CD4-positive, alpha-beta memory T cell (primary cell): ENCODE measurements at regions not wholly inside any gene's neighbourhood (a gene's known extent, or its start where the extent isn't known, plus 50 kb on each side); places are given as distances from the start of the nearest gene placed in this dataset.

ENCODE experiments used
- CTCF ChIA-PET: fragments of 350-600 bp; sonication (Branson Sonifier 250); formaldehyde crosslinking; loops from one replicate; lab custom pipeline; 2021; ENCODE audit warnings: inconsistent platforms; ENCODE audit not compliant: partially characterized antibody; lab: Charles Lee
- POLR2A ChIA-PET: fragments of 350-600 bp; sonication (Branson Sonifier 250); formaldehyde crosslinking; loops from one replicate; lab custom pipeline; 2021; ENCODE audit not compliant: partially characterized antibody; lab: Charles Lee
- DNase-seq, 5 donors: peaks; one replicate each; pipeline versions ENCODE4 v3.0.0 to v3.0.0-alpha.2; 2020 to 2022; ENCODE audit warnings: mixed read lengths in 1 of 5
- H3K27ac ChIP-seq: one replicate; pipeline ENCODE4 v1.7.0; 2013; ENCODE audit warnings: low read depth, low read length
- H3K27me3 ChIP-seq: 2 replicates; pipeline ENCODE4 v1.7.0; 2013; ENCODE audit warnings: mild to moderate bottlenecking, low read length, moderate library complexity; ENCODE audit not compliant: insufficient read depth
- H3K36me3 ChIP-seq: 2 replicates; pipeline ENCODE4 v1.7.0; 2013; ENCODE audit warnings: mild to moderate bottlenecking, low read length, moderate library complexity; ENCODE audit not compliant: insufficient read depth
- H3K4me1 ChIP-seq: 2 replicates; pipeline ENCODE4 v1.7.0; 2013; ENCODE audit warnings: mild to moderate bottlenecking, low read length, moderate library complexity; ENCODE audit not compliant: insufficient read depth
- H3K4me3 ChIP-seq, 2 donors: one replicate each; pipeline ENCODE4 v1.7.0; 2013; ENCODE audit warnings: low read length in 2 of 2, mild to moderate bottlenecking in 1 of 2
- H3K9me3 ChIP-seq, 2 donors: one replicate each; pipeline ENCODE4 v1.7.0; 2013; ENCODE audit warnings: low read length in 2 of 2, control low read depth in 1 of 2; ENCODE audit not compliant: control insufficient read depth in 1 of 2
- H3K27ac Mint-ChIP-seq, 7 donors: one replicate each; pipeline ENCODE4 v1.8.0; 2020 to 2021; ENCODE audit warnings: mixed read lengths in 7 of 7, mild to moderate bottlenecking in 6 of 7, inconsistent platforms in 3 of 7, moderate library complexity in 3 of 7
- H3K27me3 Mint-ChIP-seq, 2 donors: one replicate each; pipeline ENCODE4 v1.8.0; 2020 to 2021; ENCODE audit warnings: mixed read lengths in 2 of 2
- H3K36me3 Mint-ChIP-seq, 2 donors: one replicate each; pipeline ENCODE4 v1.8.0; 2020 to 2021; ENCODE audit warnings: mixed read lengths in 2 of 2, inconsistent platforms in 1 of 2, mild to moderate bottlenecking in 1 of 2
- H3K4me1 Mint-ChIP-seq, 4 donors: one replicate each; pipeline ENCODE4 v1.8.0; 2020 to 2021; ENCODE audit warnings: mixed read lengths in 4 of 4, mild to moderate bottlenecking in 1 of 4
- H3K4me3 Mint-ChIP-seq, 8 donors: one replicate each; pipeline ENCODE4 v1.8.0; 2020 to 2021; ENCODE audit warnings: mixed read lengths in 8 of 8, mild to moderate bottlenecking in 7 of 8, moderate library complexity in 6 of 8, inconsistent platforms in 3 of 8
- H3K9me3 Mint-ChIP-seq, 8 donors: one replicate each; pipeline ENCODE4 v1.8.0; 2020 to 2021; ENCODE audit warnings: mixed read lengths in 8 of 8, mild to moderate bottlenecking in 5 of 8, inconsistent platforms in 3 of 8, moderate library complexity in 1 of 8
- intact Hi-C: fragments of 100-400 bp; cut with micrococcal nuclease; formaldehyde crosslinking; loops from one replicate; pipeline ENCODE4 v1.15.1; 2023

DNA sequence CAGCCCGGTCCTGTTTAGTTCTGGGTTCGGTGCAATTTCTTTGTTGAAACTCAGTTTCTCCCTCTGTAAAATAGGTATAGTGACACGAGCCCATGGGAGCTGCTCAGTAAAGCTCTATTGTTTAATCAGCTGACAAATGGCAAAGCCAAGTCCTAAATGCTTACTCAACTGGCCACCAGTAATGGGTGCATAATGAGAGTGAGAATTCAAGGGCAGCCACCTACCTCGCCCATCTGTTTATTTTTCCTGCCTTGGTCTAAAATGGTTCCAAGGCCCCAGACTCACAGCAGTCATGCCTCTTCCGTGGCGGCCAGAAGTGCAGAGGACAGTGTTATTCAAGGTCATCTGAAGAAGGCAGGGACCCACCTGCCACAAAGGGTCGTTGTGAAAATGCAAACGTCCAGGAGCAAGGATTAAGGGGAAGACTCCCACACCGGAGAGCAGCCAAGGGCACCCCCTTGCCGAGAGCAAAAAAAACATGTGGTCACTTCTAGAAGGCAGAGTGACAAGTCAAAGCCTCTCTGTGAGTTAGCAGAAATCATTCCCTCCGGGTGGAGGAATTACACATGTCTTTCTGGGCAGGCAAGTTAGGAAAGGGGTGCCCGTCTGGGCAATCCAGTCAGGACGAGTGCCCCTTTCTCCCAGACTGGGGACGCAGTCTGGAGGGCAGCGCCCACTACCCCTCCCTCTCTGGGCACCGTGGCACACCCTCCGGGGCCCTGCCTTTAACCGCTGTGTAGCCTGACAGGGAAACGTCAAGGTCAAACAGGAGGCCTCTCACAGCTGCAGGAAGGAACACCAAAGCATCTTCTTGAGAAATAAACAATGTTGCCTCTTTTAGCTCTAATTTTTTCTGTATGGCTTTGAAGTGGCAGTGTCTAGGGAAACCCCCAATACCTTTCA lies 186.2 kb downstream of the FOXO1 start:
- no peaks in the 10 kb centered on the region for H3K36me3 ChIP-seq
- H3K4me3 Mint-ChIP-seq: peak overlapping the region in 4 of 8 donors; percentile 17 to 54 (median 30)
- no peaks in the 10 kb centered on the region for H3K9me3 Mint-ChIP-seq
- H3K27me3 Mint-ChIP-seq: no peaks in the 10 kb centered on the region
- H3K9me3 ChIP-seq: no peaks in the 10 kb centered on the region
- H3K36me3 Mint-ChIP-seq: no peaks in the 10 kb centered on the region
- no peak for DNase-seq
- ChIA-PET POLR2A (interaction anchor here (1.2 kb wide), 2 partner anchors 15 to 36 kb away, joined by 3 to 4 read pairs; no protein-coding TSS in a partner anchor), CTCF (interaction anchor here (1.5 kb wide), 1 partner anchor 203 kb away, joined by 4 read pairs; no protein-coding TSS in a partner anchor)
- peaks cover 35 to 61% (median 47%) of the 10 kb centered on the region in 4 donors for H3K4me1 Mint-ChIP-seq
- H3K27me3 ChIP-seq: no peaks in the 10 kb centered on the region
- H3K27ac ChIP-seq: no peak overlapping the region
- peaks cover 48% of the 10 kb centered on the region for H3K4me1 ChIP-seq
- intact Hi-C loops: no loop called here
- peak overlapping the region; percentile 10 to 96 (median 83) for H3K27ac Mint-ChIP-seq
- H3K4me3 ChIP-seq: no peak overlapping the region

DNA sequence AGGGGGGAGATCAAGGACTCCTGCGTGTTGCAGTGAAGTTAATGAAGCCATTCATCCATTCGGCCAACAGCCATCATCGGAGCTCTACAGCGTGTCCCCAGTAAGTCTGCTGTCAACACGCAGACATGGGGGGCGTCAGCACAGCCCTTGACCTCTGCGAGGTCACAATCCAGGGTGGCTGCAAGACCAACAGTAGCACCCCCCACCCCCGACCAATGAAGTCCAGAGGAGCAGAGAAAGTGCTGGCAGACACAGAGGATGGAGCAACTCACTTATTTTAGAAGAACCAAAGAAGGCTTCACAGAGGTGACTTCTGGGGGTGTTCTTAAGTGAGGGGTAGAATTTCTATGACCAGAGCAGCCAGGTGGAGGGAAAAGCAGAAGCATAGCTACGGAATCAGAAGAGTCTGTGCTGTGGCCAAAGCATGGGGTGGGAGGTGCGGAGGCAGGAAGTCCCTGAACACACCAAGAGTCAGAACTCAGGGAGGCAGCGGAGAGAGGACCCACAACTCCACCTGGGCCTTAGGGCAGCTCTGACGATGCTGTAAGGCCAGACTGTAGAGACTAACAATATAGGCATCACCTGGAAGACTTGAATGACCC lies 185.4 kb downstream of the FOXO1 start:
- ChIA-PET POLR2A (interaction anchor here (1.2 kb wide), 2 partner anchors 14 to 37 kb away, joined by 3 to 4 read pairs; no protein-coding TSS in a partner anchor), CTCF (interaction anchor here (1.5 kb wide), 1 partner anchor 202 kb away, joined by 4 read pairs; no protein-coding TSS in a partner anchor)
- H3K27ac ChIP-seq: no peak overlapping the region
- H3K4me3 Mint-ChIP-seq: peak overlapping the region in 5 of 8 donors; percentile 17 to 54 (median 37)
- no peaks in the 10 kb centered on the region for H3K36me3 ChIP-seq
- DNase-seq: no peak
- H3K27me3 Mint-ChIP-seq: no peaks in the 10 kb centered on the region
- intact Hi-C loops: no loop called here
- no peak overlapping the region for H3K4me3 ChIP-seq
- H3K4me1 ChIP-seq: peaks cover 52% of the 10 kb centered on the region
- H3K9me3 ChIP-seq: no peaks in the 10 kb centered on the region
- H3K4me1 Mint-ChIP-seq: peaks cover 33 to 63% (median 52%) of the 10 kb centered on the region in 4 donors
- no peaks in the 10 kb centered on the region for H3K27me3 ChIP-seq
- H3K9me3 Mint-ChIP-seq: no peaks in the 10 kb centered on the region
- H3K36me3 Mint-ChIP-seq: no peaks in the 10 kb centered on the region
- peak overlapping the region; percentile 10 to 96 (median 83) for H3K27ac Mint-ChIP-seq

DNA sequence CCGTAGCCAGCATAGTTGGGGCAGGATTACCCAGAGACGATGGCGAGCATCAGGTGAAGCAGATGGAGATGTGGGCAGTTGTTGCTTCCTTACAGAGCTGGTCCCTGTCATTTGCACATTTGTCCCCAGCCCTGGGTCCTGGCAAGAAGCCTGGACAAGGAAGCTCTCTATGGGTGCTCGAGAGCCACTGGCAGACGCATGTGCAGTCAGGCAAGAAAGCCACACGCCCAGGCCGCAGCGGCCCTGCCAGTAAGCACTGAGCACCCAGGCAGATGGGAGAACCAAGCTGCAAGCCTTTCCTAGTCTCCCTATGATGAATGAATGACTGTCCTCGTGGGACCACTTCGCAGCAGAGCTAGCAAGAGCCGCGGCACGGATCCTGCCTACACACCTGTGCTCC lies 182.8 kb downstream of the FOXO1 start:
- peak overlapping the region; percentile 68 for H3K27ac ChIP-seq
- H3K4me1 Mint-ChIP-seq: peaks cover 43 to 83% (median 69%) of the 10 kb centered on the region in 4 donors
- POLR2A ChIA-PET: interaction anchor here (0.9 to 4.9 kb wide), 9 partner anchors 11 to 293 kb away, joined by 3 to 70 read pairs (median 5); partner anchors contain the start of gene FOXO1

DNA sequence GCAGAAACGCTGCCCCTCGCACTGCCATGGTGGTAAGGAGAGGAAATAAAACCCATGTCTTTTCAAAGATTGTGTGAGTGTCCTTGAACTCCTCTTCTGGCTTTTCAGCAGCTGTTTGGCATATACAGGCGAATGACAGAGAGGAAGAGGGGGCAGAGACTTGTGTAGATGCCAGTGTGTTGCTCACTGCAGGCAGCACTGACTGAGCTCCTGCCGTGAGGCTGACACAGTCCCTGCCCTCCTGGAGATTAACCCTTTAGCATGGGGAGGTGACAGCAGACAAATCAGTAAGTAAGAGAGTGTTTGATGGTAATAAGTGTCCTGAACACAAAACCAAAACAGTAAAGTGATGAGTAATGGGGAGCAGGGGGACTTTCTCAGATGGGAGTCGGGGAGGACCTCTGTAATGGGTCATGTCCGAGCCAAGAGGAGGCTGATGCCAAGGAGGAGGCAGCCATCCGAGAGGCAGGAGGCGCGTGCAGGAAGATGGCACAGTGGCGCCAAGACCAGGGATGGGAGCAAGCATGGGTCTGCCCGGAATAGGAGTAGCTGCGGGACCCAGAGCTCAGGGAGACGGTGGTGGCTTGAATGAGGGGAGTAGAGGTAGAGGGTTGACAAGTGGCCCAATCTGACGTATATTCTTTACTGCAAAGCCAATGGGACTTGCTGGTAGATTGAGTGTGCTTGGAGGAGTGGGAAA lies 182.2 kb downstream of the FOXO1 start:
- peaks cover 44 to 90% (median 75%) of the 10 kb centered on the region in 4 donors for H3K4me1 Mint-ChIP-seq
- Histone ChIP-seq H3K4me3 (no peak overlapping the region), H3K4me1 (peaks cover 79% of the 10 kb centered on the region)

More for the DNA sequence above, 182.8 kb downstream of the FOXO1 start:
- CTCF ChIA-PET: interaction anchor here (1.8 to 3.4 kb wide), 2 partner anchors 44 to 415 kb away, joined by 4 to 15 read pairs; no protein-coding TSS in a partner anchor
- Histone ChIP-seq H3K36me3 (no peaks in the 10 kb centered on the region), H3K27me3 (no peaks in the 10 kb centered on the region), H3K9me3 (no peaks in the 10 kb centered on the region), H3K4me1 (peaks cover 72% of the 10 kb centered on the region), H3K4me3 (no peak overlapping the region)
- DNase-seq: no peak
- Mint-ChIP-seq H3K9me3 (peaks cover 0 to 2% (median 0%) of the 10 kb centered on the region in 8 donors), H3K27ac (peak overlapping the region; percentile 89 to 99 (median 98)), H3K36me3 (no peaks in the 10 kb centered on the region), H3K4me3 (peak overlapping the region in 6 of 8 donors; percentile 9 to 93 (median 80)), H3K27me3 (no peaks in the 10 kb centered on the region)
- intact Hi-C loops: no loop called here

DNA sequence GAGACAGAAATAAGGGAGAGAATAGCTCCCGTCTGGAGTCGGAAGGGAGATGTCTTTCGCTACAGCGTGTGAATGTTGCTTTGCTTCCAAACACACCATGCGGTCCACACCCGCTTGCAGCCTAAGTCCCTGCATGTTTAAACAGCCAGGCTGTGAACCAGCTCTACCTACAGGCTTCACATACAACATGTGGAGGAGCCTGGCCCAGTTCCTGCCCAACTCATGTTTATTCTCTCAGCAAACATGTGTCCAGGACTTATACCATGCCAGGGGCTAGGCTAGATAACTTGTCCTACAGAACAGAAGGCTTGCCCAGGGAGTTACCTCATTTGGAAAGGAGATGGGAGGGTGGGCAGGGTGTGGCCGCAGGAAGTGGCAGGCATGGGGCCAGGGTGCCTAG lies 181.5 kb downstream of the FOXO1 start:
- H3K27ac Mint-ChIP-seq: peak overlapping the region; percentile 89 to 99 (median 98)
- intact Hi-C loops: loop anchor here (1.0 to 5.0 kb wide), 13 partner anchors 10 to 708 kb away; no protein-coding TSS in a partner anchor
- DNase-seq: peak in 2 of 5 donors; percentile 11 to 17
- peaks cover 0 to 2% (median 0%) of the 10 kb centered on the region in 8 donors for H3K9me3 Mint-ChIP-seq
- peaks cover 51 to 96% (median 82%) of the 10 kb centered on the region in 4 donors for H3K4me1 Mint-ChIP-seq
- peaks cover 86% of the 10 kb centered on the region for H3K4me1 ChIP-seq
- POLR2A ChIA-PET: interaction anchor here (0.6 to 4.9 kb wide), 15 partner anchors 10 to 732 kb away, joined by 3 to 70 read pairs (median 4); partner anchors contain the start of gene FOXO1
- H3K4me3 ChIP-seq: no peak overlapping the region
- no peaks in the 10 kb centered on the region for H3K36me3 Mint-ChIP-seq
- peak overlapping the region; percentile 68 for H3K27ac ChIP-seq
- no peaks in the 10 kb centered on the region for H3K27me3 ChIP-seq
- no peaks in the 10 kb centered on the region for H3K36me3 ChIP-seq
- peak overlapping the region; percentile 14 to 93 (median 66) for H3K4me3 Mint-ChIP-seq
- H3K9me3 ChIP-seq: no peaks in the 10 kb centered on the region
- no peaks in the 10 kb centered on the region for H3K27me3 Mint-ChIP-seq
- CTCF ChIA-PET: interaction anchor here (0.9 to 3.4 kb wide), 2 partner anchors 185 to 416 kb away, joined by 3 to 15 read pairs; no protein-coding TSS in a partner anchor

More for the DNA sequence above, 182.2 kb downstream of the FOXO1 start:
- intact Hi-C loops: loop anchor here (2.0 kb wide), 2 partner anchors 23 to 45 kb away; no protein-coding TSS in a partner anchor
- peak overlapping the region; percentile 14 to 93 (median 76) for H3K4me3 Mint-ChIP-seq
- no peaks in the 10 kb centered on the region for H3K36me3 ChIP-seq
- H3K27me3 ChIP-seq: no peaks in the 10 kb centered on the region
- H3K27ac Mint-ChIP-seq: peak overlapping the region; percentile 89 to 99 (median 98)
- no peaks in the 10 kb centered on the region for H3K36me3 Mint-ChIP-seq
- CTCF ChIA-PET: interaction anchor here (0.9 to 3.4 kb wide), 3 partner anchors 45 to 415 kb away, joined by 3 to 15 read pairs (median 4); no protein-coding TSS in a partner anchor
- DNase-seq: no peak
- peak overlapping the region; percentile 68 for H3K27ac ChIP-seq
- no peaks in the 10 kb centered on the region for H3K9me3 ChIP-seq
- peaks cover 0 to 2% (median 0%) of the 10 kb centered on the region in 8 donors for H3K9me3 Mint-ChIP-seq
- POLR2A ChIA-PET: interaction anchor here (0.9 to 4.9 kb wide), 12 partner anchors 10 to 297 kb away, joined by 3 to 70 read pairs (median 6); partner anchors contain the start of gene FOXO1
- H3K27me3 Mint-ChIP-seq: no peaks in the 10 kb centered on the region
